BLaER1 treated with 17β-estradiol and CSF1 and Interleukin-3, amounts not matched to agents 10 nM and 100 nM (cell line): ENCODE measurements at regions not wholly inside any gene's neighbourhood (a gene's known extent, or its start where the extent isn't known, plus 50 kb on each side); places are given as distances from the start of the nearest gene placed in this dataset.

Experiments
- H3K27ac ChIP-seq, 11 experiments: shearing (Covaris generic); formaldehyde crosslinking; 2 replicates each; pipeline ENCODE4 v1.8.1; 2022
- H3K27me3 ChIP-seq, 11 experiments: shearing (Covaris generic); formaldehyde crosslinking; 2 replicates each; pipeline ENCODE4 v1.8.1; 2022
- H3K36me3 ChIP-seq, 11 experiments: shearing (Covaris generic); formaldehyde crosslinking; 2 replicates each; pipeline ENCODE4 v1.8.1; 2022
- H3K4me1 ChIP-seq, 10 experiments: shearing (Covaris generic); formaldehyde crosslinking; 2 replicates each; pipeline ENCODE4 v1.8.1; 2022
- H3K4me2 ChIP-seq, 11 experiments: shearing (Covaris generic); formaldehyde crosslinking; 2 replicates each; pipeline ENCODE4 v1.8.1; 2022
- H3K4me3 ChIP-seq, 10 experiments: shearing (Covaris generic); formaldehyde crosslinking; 2 replicates each; pipeline ENCODE4 v1.8.1; 2022
- H3K9ac ChIP-seq, 11 experiments: shearing (Covaris generic); formaldehyde crosslinking; 2 replicates each; pipeline ENCODE4 v1.8.1; 2022
- H3K9me3 ChIP-seq, 11 experiments: shearing (Covaris generic); formaldehyde crosslinking; replicated peaks in 1 of 11; 2 replicates each; pipeline ENCODE4 v1.8.1; 2022
- H4K20me1 ChIP-seq, 11 experiments: shearing (Covaris generic); formaldehyde crosslinking; 2 replicates each; pipeline ENCODE4 v1.8.1; 2022
- Cebpa-rat ChIP-seq, 11 experiments: shearing (Covaris generic); IDR thresholded peaks; 2 replicates each; pipeline ENCODE4 v1.8.1; 2022

DNA sequence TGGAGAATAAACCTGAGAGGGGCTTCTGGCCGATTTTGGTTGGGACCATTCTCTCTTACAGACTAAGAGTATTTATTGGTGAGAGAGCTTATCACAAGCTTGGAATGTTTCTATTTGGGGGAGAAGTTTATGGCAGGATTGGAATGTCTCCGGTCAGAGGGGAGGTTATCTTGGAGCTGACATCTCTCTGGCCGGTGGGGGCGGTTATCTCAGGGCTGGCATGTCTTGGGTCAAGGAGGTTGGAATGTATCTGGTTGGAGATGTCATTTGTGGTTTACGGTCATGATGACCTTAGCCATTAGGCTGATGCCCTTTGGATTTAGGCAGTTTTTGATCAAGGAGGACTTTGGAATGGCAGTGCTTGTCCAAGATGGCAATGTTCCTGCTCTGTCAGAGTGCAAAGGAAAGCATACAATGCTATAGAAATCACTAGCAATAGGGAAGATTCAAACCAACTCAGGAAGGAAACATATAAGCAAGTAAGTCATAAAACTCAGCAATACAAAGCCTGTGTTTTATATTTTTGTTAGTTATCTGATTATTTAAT is 362.4 kb upstream of the LRATD1 start:
- TF ChIP-seq Cebpa-rat (IDR thresholded peaks at IDR 0.05), result no peak
- Histone ChIP-seq H3K4me3 (no peak overlapping the region), H3K36me3 (no peaks in the 10 kb centered on the region), H4K20me1 (no peaks in the 10 kb centered on the region), H3K9ac (no peak overlapping the region), H3K9me3 (no peaks in the 10 kb centered on the region; a peak in 1 of 22 replicates), H3K4me2 (no peak overlapping the region), H3K27me3 (no peaks in the 10 kb centered on the region), H3K27ac (no peak overlapping the region), H3K4me1 (peaks cover 0 to 11% (median 9%) of the 10 kb centered on the region in 10 experiments; a peak in 13 of 20 replicates)

DNA sequence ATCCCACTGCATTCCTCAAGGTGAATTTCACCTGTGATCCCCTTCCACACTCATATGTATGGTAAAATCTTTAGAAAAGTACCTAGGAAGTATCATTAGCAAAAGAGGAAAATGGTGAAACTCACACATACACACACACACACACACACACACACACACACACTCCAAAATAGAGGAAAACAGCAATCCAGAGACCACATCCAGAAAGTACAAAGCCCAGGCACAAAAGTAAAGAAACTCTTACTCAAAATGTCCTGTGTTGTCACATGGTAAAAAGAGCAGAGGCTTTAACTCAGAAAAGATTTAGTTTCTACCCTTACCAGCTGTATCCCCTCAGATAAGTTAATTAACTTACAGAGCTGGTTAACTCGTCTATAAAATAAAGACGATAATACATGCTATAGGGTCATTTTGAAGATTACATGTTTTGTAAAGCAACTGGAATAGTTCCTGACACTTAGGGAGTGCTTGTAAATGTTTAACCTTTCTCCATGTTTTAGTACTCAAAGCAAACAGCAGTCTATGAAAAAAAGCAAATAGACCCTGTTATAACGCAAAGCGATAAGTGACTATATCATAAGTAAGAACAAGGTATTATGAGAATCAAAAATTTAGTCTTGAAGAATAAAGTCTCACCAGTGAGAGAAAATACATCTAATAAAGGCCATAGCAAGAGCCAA is 360.0 kb upstream of the LRATD1 start:
- no peak for TF ChIP-seq Cebpa-rat (IDR thresholded peaks at IDR 0.05)
- Histone ChIP-seq H3K27me3 (no peaks in the 10 kb centered on the region), H3K9me3 (peaks cover 0 to 6% (median 0%) of the 10 kb centered on the region in 11 experiments; a peak in 2 of 22 replicates), H3K4me3 (no peak overlapping the region), H3K27ac (no peak overlapping the region), H3K4me2 (no peak overlapping the region), H3K9ac (no peak overlapping the region), H4K20me1 (no peaks in the 10 kb centered on the region), H3K4me1 (peaks cover 0 to 11% (median 9%) of the 10 kb centered on the region in 10 experiments; a peak in 13 of 20 replicates), H3K36me3 (no peaks in the 10 kb centered on the region)

DNA sequence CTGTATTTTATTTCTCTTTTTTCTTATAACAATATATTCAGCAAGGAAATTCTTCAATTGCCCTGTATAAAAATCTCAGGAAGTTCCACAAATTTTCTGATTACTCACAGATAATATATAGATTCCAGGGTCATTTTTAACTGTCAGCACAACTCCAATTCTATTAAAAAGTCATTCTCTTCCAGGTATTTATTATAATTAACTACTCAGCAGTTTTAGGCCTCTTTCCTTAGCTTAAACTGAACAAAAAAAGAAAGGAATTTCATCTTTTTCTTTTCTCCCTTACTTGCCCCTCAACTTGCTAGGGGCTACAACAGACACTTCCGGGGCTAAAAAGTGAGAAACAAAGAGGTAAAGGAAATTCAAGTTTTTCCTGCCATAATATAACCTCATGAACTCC is 358.9 kb upstream of the LRATD1 start:
- no peak overlapping the region for H3K4me2 ChIP-seq
- no peaks in the 10 kb centered on the region for H3K27me3 ChIP-seq
- no peaks in the 10 kb centered on the region for H4K20me1 ChIP-seq
- peaks cover 0 to 10% (median 0%) of the 10 kb centered on the region in 11 experiments; a peak in 2 of 22 replicates for H3K9me3 ChIP-seq
- H3K36me3 ChIP-seq, result no peaks in the 10 kb centered on the region
- peaks cover 0 to 5% (median 3%) of the 10 kb centered on the region in 10 experiments; a peak in 9 of 20 replicates for H3K4me1 ChIP-seq
- H3K27ac ChIP-seq, result no peak overlapping the region
- no peak overlapping the region for H3K9ac ChIP-seq
- no peak overlapping the region for H3K4me3 ChIP-seq
- no peak for TF ChIP-seq Cebpa-rat (IDR thresholded peaks at IDR 0.05)

DNA sequence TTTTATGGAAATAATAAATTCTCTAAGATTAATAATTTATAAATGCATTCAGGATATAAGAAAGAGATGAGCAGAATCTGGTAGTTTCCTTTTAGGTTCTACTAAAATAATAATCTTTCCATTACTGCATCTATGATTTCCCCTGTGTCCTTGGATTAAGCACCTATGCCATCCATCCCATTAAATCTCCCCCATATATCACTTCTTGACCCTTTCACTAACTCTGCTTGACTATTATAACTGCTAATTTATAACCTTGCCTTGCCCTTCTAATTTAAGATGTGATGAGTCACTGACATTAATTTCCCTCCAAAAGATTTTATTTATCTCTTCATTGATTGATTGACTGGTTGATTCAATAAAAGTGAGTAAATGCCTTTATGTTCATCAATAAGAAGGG is 348.3 kb upstream of the LRATD1 start:
- Histone ChIP-seq H3K9ac (no peak overlapping the region), H3K4me1 (no peaks in the 10 kb centered on the region), H3K4me3 (no peak overlapping the region), H3K4me2 (no peak overlapping the region), H3K9me3 (no peaks in the 10 kb centered on the region), H3K27me3 (no peaks in the 10 kb centered on the region), H3K36me3 (no peaks in the 10 kb centered on the region), H3K27ac (no peak overlapping the region), H4K20me1 (no peaks in the 10 kb centered on the region)
- no peak for TF ChIP-seq Cebpa-rat (IDR thresholded peaks at IDR 0.05)

DNA sequence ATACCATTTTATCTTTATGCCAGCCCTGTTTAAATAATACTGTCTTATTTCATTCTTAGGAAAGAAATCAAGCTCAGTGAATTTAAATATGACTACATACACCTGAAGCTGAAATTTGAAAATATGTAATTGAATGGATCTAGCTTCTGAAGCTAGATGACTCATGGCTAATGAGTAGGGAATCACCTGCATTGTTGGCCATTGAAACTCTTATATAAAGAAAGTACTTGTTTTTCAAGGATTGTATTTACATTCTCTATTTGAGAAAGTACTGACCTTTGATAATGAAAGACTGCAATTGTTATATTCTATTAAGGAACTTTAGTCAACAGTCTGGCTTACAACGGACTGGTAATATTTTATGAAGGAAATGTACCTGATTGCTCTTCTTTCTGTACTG is 346.7 kb upstream of the LRATD1 start:
- Histone ChIP-seq H3K9me3 (no peaks in the 10 kb centered on the region), H3K4me3 (no peak overlapping the region), H3K4me1 (no peaks in the 10 kb centered on the region), H3K4me2 (no peak overlapping the region), H3K27me3 (no peaks in the 10 kb centered on the region), H3K27ac (no peak overlapping the region), H4K20me1 (no peaks in the 10 kb centered on the region), H3K36me3 (no peaks in the 10 kb centered on the region), H3K9ac (no peak overlapping the region)
- TF ChIP-seq Cebpa-rat (IDR thresholded peaks at IDR 0.05), result no peak

DNA sequence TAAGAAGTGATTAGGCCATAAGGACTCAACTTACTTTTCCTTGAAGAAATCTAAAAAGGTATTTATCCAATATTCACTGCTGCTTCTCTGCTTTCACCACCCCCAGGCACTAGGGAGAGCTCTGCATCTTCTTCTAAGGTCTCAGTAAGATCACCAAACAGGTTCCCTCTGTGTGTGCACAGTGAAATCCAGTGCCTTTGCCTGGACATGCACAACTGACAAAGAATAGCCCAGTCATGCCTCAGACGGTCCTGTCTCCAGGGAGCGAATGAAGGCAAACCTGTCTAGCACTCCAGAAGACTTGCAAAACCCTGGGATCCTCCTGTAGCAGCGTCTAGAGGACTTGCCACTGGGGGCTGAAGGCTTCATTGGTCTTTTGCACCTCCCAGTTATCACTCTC is 344.5 kb upstream of the LRATD1 start:
- peaks cover 0 to 3% (median 0%) of the 10 kb centered on the region in 10 experiments; a peak in 5 of 20 replicates for H3K4me1 ChIP-seq
- TF ChIP-seq Cebpa-rat (IDR thresholded peaks at IDR 0.05), result no peak
- H3K4me2 ChIP-seq, result no peak overlapping the region
- H3K36me3 ChIP-seq, result no peaks in the 10 kb centered on the region
- H3K9ac ChIP-seq, result no peak overlapping the region
- no peak overlapping the region for H3K27ac ChIP-seq
- no peak overlapping the region for H3K4me3 ChIP-seq
- H4K20me1 ChIP-seq, result no peaks in the 10 kb centered on the region
- H3K27me3 ChIP-seq, result no peaks in the 10 kb centered on the region
- H3K9me3 ChIP-seq, result no peaks in the 10 kb centered on the region

DNA sequence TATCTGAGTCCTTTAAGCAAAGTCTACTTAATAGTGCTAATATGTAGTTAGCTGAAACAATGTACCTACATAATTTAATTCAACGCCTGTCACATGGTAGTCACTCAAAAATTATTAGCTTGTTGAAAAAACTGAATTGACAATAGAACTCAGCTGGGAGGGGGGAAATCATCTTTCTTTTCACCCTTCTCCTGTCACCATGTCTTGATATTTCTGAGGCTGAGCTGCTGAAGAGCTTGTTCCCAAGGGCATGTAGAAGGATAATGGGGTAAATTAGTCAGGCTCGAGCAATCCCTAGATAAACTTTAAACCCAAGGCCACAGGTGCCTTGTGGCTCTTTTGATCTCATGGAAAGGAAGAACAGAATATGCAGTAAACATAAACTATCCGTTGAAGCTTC is 339.6 kb upstream of the LRATD1 start:
- Histone ChIP-seq H3K4me3 (no peak overlapping the region), H3K9ac (no peak overlapping the region), H3K9me3 (no peaks in the 10 kb centered on the region), H4K20me1 (no peaks in the 10 kb centered on the region), H3K27ac (no peak overlapping the region), H3K27me3 (no peaks in the 10 kb centered on the region), H3K36me3 (no peaks in the 10 kb centered on the region), H3K4me2 (peak overlapping the region in 3 of 11 experiments; percentile 2 to 53 (median 47); a peak in 4 of 22 replicates), H3K4me1 (peaks cover 0 to 27% (median 12%) of the 10 kb centered on the region in 10 experiments; a peak in 13 of 20 replicates)
- TF ChIP-seq Cebpa-rat (IDR thresholded peaks at IDR 0.05), result no peak

DNA sequence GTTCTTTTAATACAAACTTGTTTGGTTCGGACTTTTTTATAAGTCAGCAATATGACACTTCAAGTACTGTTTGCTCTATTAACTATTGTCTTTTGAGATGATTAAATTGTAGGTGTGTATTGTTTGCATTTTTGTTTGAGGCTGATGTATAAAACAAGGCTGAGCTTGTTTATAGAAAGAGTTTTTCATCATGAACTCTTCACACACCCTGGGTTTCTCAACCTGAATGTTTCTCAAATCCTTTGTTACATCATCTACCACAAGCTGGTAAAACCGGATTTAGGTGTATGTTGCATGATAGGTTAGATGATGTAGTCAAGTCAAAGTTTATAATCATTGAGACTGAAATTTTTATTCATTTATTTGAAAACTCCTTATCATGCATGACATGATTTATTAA is 335.2 kb upstream of the LRATD1 start:
- H3K27me3 ChIP-seq, result no peaks in the 10 kb centered on the region
- TF ChIP-seq Cebpa-rat (IDR thresholded peaks at IDR 0.05), result no peak
- no peaks in the 10 kb centered on the region for H3K9me3 ChIP-seq
- peaks cover under 1 to 27% (median 12%) of the 10 kb centered on the region in 10 experiments; a peak in 17 of 20 replicates for H3K4me1 ChIP-seq
- no peak overlapping the region for H3K9ac ChIP-seq
- no peak overlapping the region for H3K27ac ChIP-seq
- H3K4me2 ChIP-seq, result no peak overlapping the region
- no peaks in the 10 kb centered on the region for H3K36me3 ChIP-seq
- no peaks in the 10 kb centered on the region for H4K20me1 ChIP-seq
- no peak overlapping the region for H3K4me3 ChIP-seq

DNA sequence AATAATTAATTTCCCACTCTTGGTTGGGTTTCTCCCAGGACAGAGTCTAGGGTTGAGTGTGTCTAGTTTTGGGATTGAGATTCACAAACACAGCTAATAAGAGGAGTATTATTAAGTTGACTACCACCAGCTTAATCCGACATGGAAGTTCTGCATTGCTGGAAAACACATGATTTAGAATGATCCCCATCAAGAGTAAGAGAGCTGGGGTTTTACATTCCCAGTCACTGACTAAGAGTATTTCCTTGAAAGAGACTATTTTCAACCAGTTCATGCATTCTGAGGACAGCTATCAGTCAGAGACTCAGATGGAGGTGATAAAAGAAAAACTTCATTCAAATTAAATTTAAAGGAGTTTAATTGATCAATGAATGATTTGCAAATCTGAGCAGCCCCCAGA is 334.6 kb upstream of the LRATD1 start:
- no peak overlapping the region for H3K4me2 ChIP-seq
- H3K9me3 ChIP-seq, result no peaks in the 10 kb centered on the region
- H3K27ac ChIP-seq, result no peak overlapping the region
- H3K4me3 ChIP-seq, result no peak overlapping the region
- no peak for TF ChIP-seq Cebpa-rat (IDR thresholded peaks at IDR 0.05)
- H4K20me1 ChIP-seq, result no peaks in the 10 kb centered on the region
- H3K36me3 ChIP-seq, result no peaks in the 10 kb centered on the region
- peaks cover 6 to 26% (median 16%) of the 10 kb centered on the region in 10 experiments; a peak in 19 of 20 replicates for H3K4me1 ChIP-seq
- no peaks in the 10 kb centered on the region for H3K27me3 ChIP-seq
- no peak overlapping the region for H3K9ac ChIP-seq

DNA sequence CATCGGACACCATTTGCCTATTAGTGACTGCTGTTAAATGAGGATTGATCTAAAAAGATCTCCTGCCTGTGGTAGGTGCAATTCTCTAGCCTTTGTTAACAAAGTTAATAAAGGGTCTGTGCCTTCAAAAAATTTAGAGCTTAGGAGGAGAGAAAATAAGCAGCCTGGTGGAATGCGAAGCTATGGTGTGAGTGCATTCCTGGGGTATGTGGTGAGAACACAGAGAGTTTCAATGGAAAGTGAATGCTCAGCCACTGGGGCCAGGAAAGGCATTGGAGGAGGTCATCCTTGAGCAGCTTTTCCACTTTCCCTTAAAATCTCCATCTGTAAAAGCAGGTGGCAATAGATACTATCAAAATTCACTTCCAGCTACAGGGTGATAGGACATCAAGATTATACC is 331.2 kb upstream of the LRATD1 start:
- Histone ChIP-seq H4K20me1 (no peaks in the 10 kb centered on the region), H3K36me3 (no peaks in the 10 kb centered on the region), H3K4me2 (no peak overlapping the region), H3K9ac (no peak overlapping the region), H3K9me3 (no peaks in the 10 kb centered on the region), H3K4me3 (no peak overlapping the region), H3K27ac (no peak overlapping the region), H3K27me3 (no peaks in the 10 kb centered on the region), H3K4me1 (peaks cover 0 to 30% (median 15%) of the 10 kb centered on the region in 10 experiments; a peak in 19 of 20 replicates)
- TF ChIP-seq Cebpa-rat (IDR thresholded peaks at IDR 0.05), result no peak
